ENCODE measurements at regions not wholly inside any gene's neighbourhood (a gene's known extent, or its start where the extent isn't known, plus 50 kb on each side); places are given as distances from the start of the nearest gene placed in this dataset.

GRCh38 chr9:17003576-17004240 lies 131.1 kb upstream of the CNTLN start:
- TF ChIP-seq CTCF (IDR thresholded peaks at IDR 0.05; ENCODE audit: low read depth, low read length) (no peak), POLR2A (IDR thresholded peaks at IDR 0.05; ENCODE audit: extremely low read depth, insufficient read length) (no peak), MYC (IDR thresholded peaks at IDR 0.05; ENCODE audit: low read depth, low read length) (no peak)
